CD4-positive, alpha-beta T cell treated with Interleukin-4 for 4 hours (primary cell): ENCODE measurements at regions not wholly inside any gene's neighbourhood (a gene's known extent, or its start where the extent isn't known, plus 50 kb on each side); places are given as distances from the start of the nearest gene placed in this dataset.
"Not testable (repeated sequence)": the region's sequence is repeated elsewhere in the genome, so short reads cannot be mapped to it uniquely, and the experiment has no call there.

Source experiments
- DNase-seq: peaks from one replicate; pipeline ENCODE4 v3.0.0-alpha.2; 2020

DNA sequence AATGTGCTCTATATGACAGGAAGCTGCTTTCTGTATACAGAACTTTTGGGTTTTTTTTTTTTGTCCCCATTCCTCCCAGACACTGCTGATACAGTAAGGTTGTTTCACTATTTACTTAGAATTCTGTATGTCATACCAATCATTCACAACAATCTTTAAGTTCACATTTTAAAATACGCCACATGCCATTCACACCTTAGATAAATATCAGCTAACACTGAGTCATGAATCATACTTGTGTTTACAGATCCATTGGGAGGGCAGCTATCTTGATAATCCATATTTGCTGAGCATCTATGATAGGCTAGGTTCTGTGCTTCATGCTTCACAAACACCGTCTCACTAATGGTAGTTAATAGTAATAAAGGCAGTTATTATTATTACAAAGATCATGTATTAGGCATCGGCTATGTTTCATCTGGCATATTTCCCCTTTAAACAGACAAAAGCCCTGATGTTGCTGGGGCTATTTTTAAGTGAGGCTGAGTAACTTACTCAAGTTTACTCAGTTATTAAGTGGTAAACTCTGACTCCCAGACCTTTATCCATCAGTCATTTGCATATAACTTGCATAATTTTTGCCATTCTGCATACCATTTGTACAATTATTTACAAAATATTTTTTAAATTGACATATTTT, 152.2 kb upstream of the HMHB1 start:
- DNase-seq: no peak

DNA sequence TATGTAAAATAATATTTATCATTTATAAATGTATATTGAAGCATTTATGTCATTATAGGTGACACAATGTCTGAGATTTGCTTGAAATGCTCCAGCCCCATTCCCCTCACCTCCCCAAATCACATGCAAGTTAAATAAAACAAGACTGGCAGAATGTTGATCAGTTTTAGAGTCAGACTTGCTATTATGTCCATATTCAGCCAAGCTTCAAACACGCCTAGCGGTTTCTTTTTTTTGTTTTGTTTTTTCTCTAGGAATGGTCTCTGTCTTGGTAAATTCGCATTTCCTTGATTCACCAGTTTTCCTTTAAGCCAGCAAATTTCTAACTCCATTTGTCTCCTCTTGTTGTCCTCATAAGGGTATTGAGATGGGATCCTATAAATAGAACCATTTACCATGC, 153.0 kb upstream of the HMHB1 start:
- no peak for DNase-seq

DNA sequence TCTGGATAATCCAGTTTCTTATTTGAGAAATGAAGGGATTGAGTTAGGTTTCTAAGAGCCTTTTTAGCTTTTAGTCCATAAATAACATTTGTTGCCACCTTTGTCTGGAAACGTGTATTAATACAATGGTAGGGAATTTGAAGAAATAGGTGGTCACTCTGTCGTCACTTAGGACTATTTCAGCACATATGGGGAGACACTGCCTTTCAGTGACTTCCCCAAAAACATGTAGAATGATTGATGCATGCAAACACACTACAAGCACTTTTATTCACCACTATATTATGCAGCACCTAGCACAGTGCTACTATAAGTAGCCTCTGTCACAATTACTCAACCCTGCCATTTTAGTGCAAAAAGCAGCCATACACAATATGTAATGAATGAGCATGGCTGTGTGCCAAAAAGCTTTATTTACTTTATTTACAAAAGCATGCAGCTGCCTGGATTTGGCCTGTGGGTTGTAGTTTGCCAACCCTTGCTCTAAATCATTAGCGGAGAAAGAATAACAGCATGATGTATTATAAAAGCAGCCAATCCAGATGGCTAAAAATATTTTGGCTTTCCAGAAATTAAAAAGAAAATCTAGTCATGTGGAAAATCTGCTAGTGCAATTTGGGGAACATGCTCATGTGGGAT, 154.2 kb upstream of the HMHB1 start:
- DNase-seq: no peak

DNA sequence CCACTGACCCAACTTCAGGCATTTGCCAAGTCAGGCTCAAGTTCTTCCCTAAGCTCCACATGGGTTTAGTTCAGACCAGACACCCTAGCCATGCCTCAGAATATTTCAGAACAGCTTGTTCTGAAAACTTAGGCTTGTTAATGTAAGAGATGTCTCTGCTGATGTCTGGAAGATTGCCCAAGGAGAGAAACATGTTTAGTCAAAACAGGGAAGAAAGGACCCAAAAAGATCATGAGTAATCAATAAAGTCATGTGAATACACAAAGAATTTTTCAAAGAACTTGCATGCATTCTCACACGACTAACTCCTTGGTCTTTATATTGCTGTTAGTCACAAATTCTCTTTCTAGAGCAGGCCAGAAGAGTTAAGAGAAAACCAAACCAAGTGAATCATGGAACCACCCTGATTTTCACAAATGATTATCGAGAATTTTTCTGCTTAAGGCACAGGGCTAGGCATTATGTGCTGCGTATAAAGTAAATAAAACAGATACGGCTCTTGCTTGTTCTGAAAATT, 158.1 kb upstream of the HMHB1 start:
- no peak for DNase-seq

DNA sequence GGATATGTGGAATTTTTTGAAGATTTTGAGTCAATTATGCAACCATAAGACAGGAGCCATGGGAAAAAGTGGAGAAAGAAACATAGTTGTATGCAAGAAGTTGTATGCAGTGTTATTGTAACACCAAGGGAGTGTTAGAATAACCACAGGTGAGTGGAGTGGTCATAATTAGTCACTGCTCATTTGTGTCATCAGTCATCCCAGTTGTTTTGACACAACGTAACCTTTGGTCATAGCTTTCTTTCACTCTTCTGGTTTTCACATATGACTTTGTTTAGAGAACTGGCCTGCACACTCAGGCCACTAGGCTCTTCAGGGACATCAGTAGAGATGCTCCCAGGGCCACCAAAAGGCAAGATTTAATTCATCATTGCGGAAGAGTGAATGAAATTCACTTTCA, 158.7 kb upstream of the HMHB1 start:
- no peak for DNase-seq

GRCh38 chr5:143652108-143652700, 159.8 kb upstream of the HMHB1 start:
- DNase-seq: no peak

DNA sequence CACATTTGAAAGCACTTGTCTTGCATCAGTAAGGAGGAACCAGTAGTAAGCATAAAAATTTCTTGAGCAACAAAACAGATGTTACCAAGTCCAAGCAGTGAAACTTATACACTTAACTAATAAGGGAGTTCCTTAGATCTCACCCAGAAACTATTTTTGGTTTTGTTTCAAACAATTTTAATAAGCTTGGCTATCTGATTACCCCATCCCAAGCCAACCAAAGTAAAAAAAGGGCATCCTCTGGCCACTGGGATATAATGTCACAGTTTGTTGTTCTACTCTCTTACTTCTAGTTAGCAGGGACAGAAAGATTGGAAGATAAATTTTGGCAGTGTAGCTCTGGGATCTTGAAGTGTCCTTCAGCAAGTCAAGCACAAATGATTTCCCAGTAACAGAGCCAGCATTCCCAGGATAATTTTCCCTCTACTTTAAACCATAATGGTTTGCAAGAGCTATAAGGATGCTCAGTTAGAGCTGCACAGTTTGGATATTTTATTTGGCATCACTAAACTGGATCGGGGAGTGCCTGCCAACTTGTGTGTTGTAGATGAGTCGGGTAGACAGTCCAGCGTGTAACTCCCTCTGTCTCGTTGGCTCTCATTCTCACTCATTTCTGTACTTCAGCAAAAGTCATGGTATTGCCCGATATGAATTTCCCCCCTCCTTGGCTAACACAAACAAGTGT, 161.9 kb upstream of the HMHB1 start:
- no peak for DNase-seq

DNA sequence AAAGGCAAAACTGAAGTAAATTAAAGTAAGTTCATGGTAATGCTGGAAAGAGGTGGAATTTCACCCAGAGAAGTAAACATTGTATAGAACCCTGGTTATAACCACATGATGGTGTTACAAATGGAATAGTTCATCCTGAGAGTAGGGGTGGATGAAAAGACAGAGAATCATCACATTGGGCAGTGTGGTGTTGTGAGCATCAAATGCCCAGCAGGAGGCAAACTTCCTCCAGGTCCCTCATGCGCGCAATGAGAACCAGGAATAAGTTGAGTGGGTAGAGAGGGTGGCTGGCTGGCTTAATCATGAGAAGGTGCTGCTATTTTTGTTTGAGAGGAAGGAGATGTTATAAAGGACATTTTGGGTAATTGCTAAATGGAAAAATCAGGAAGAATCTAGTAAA, 163.3 kb upstream of the HMHB1 start:
- DNase-seq: no peak

DNA sequence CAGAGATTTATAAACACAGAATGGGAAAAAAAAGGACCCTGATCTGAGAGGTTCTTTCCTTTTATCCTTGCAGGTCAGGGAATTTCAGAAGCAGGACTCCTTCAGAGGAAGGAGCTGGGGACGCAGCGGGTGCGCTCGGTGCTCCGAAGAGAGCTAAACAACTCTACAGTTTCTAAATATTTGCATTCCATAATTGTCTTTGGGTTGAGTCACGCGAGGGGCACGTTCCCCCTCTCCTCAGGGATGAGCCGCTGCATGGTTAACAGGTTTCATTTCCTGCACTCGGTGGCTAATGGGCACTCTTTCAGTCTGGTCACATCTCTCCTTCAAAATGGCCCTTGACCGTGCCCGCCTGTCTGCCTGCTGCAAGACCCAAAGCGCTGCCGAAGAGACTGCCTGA, 165.0 kb upstream of the HMHB1 start:
- no peak for DNase-seq

- DNase-seq: no peak
Observed at GRCh38 chr5:143645356-143645755, 166.6 kb upstream of the HMHB1 start.

DNA sequence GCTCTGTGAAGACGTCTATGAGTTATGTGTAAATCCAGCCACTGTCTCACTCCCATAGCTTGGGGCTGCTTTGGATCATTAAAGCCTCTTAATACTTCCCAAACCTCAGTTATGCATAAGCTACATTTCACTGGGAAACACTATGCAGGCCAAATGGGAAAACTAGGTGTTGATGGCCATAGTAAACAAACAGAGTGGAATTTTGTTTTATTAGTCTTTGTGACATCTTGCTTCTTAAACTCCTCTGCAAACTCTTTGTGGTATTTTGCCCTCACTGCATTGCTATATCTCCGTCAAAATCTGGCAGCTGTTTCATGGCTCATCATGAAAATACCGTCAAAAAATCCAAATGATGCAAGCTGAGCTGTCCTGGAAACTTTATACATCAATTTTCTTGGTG, 167.2 kb upstream of the HMHB1 start:
- DNase-seq: no peak

- no peak for DNase-seq
Observed at GRCh38 chr5:143642791-143643190, 169.2 kb upstream of the HMHB1 start.

GRCh38 chr5:143641549-143642355, 170.2 kb upstream of the HMHB1 start:
- no peak for DNase-seq

DNA sequence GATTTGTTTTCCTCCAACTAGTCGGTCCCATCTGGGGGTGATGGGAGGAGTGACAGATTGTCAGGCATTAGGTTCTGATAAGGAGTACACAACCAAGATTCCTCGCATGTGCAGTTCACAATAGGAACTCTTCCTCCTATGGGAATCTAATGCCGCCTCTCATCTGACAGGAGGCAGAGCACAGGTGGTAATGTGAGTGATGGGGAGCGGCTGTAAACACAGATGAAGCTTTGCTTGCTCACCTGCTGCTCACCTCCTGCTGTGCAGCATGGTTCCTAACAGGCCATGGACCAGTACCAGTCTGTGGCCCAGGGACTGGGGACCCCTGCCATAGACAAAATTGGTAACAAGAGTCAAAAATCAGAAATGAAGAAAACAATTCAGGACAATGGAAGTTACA, 173.3 kb upstream of the HMHB1 start:
- DNase-seq: no peak

GRCh38 chr5:143636931-143637528, 174.9 kb upstream of the HMHB1 start:
- DNase-seq: no peak

DNA sequence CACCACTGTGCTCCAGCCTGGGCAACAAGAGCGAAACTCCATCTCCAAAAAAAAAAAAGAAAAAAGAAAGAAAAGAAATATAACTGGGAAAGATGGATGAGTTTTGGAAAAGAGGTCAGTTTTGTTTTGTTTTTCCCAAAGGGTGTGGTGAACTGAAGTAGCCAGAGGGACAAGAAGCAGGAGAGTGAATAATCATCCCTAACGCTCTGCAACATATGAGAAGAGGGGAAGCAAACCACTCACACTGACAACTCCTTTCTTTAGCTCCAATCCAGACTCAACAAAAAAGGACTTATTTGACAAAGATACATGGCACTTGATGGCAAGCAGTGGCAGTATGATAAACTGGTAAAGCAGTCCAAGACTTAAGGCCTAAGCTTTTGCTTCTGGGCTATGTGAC, 176.1 kb upstream of the HMHB1 start:
- DNase-seq: no peak

DNA sequence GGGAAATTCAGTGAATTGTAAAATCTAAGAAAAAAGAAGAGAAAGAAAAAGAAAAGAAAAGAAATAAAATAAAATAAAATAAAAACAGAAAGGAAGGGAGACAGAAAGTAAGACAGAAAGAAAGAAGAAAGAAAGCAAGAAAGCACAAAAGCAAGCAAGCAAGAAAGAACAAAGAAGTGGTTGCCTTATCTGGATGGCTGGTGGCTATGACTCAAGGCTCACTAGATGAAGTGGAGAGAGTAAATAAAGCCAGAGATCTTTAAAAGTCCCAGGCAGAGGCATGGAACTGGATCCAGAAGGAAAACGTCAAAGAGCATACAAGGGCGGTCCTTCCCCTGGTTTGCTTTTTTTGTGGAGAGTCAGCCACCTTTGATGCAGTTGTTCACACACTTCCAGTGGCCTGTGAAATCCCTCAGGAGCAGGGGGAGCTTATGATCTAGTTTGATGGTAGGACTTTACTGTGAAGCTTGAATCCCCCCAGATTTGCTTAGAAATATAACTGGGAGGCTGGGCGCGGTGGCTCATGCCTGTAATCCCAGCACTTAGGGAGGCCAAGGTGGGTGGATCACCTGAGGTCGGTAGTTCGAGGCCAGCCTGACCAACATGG, 176.7 kb upstream of the HMHB1 start:
- DNase-seq: no peak

GRCh38 chr5:143634689-143635088, 177.3 kb upstream of the HMHB1 start:
- no peak for DNase-seq

DNA sequence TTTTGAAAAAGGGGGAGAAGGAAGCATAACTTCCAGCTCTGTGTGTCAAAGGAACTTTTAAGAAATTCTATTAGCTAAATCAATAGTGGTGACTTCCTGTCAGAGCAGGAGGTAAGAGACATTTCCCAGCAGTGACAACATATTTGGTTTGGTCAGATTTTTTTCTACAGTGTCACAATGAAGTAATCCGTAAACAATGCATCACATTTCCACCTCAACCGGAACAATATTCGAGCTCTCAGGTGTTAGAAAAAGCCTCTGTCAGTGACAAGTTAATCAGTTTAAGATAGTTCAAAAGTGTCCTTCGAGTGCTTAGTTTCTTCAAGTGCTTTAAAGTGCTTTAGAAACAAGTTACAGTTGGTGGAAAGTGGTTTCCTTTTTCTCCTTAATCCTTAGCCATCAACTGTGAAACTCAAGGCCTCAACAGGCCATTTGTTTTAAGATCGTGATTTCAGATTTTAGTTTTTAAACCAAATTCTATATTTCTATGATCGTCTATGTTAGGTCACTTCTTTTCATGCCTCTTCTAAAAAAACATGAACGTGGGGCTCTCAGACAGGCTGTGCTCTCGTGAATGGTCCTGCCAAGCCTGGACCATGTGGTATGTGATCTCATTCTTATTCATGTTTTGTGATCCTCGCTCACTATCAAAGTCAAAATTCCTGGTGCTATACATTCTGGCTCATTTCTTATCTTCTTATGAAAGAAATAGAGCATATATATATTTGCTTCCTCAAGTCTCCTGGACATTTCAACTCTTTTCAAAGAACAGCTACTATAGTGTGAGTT, 181.9 kb upstream of the HMHB1 start:
- no peak for DNase-seq

DNA sequence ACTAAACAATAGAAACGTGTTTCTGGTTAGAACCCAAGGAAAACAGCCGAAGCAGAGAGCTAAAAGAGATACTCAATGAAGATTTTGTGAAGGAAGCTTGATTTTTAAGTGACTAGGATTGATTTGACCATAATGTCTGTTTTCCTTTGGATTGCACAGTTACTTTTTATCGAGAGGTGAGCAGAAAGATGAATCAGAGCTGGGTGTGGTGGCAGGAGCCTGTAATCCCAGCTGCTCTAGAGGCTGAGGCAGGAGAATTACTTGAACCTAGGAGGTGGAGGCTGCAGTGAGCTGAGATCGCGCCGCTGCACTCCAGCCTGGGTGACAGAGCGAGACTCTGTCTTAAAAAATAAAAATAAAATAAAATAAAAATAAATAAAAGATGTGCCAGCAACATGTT, 186.9 kb upstream of the HMHB1 start:
- not testable (repeated sequence) for DNase-seq

DNA sequence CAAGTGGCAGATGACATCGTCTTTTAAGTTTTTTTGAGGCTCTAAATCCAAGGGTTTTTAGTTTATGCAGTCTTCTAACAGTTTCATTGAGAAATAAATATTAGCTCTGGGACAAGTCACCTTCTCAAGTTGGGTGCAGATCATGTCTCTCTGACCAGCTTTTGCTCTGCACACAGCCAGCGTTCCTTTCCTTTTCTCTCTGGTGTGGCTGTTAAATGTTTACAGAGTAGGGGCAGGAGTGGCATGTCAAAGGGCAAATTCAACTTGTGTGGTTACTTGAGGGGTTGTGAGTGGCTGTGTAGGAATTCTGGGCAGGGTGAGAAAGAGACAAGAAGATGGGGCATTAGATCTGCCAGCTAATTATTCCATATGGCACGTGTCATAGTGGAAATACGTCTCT, 187.5 kb upstream of the HMHB1 start:
- DNase-seq: no peak
